ENCODE measurements at regions not wholly inside any gene's neighbourhood (a gene's known extent, or its start where the extent isn't known, plus 50 kb on each side); places are given as distances from the start of the nearest gene placed in this dataset.

DNA sequence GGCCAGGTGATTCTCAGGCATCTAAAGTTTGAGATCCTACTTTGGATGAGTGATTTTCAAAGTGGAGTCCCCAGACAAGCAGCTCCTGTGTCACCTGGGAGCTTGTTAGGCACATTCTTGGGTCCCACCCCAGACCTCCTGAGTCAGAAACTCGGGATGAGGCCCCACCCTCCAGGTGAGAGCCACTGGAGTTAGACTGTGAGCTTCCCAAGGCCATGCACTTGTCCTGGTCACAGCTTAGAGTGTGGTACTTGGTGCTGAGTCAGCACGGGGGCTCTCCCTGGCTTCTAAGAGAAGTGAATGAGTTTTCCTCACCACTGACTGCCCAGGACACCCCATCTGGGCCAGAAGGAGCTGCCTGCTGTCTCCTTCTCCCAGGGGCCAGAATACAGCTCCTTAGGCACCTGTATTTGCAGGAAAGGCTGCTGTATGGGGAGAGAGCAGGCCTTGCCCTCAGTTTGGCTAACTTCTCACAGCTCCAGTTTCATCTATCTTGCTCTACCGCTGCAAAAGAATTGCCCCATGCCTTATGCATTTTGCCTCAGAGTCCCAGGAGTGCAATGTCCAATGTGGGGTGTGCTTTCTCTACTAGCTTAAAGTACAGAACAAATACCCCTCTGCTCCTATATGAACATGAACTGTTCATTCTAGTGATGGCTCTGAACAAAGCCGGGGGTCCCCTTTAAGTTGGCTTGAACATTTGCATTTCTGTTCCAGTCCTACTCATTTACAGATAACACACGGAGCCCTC lies 98.1 kb downstream of the PSMG1 start:
- TF ChIP-seq, protein P1, sequence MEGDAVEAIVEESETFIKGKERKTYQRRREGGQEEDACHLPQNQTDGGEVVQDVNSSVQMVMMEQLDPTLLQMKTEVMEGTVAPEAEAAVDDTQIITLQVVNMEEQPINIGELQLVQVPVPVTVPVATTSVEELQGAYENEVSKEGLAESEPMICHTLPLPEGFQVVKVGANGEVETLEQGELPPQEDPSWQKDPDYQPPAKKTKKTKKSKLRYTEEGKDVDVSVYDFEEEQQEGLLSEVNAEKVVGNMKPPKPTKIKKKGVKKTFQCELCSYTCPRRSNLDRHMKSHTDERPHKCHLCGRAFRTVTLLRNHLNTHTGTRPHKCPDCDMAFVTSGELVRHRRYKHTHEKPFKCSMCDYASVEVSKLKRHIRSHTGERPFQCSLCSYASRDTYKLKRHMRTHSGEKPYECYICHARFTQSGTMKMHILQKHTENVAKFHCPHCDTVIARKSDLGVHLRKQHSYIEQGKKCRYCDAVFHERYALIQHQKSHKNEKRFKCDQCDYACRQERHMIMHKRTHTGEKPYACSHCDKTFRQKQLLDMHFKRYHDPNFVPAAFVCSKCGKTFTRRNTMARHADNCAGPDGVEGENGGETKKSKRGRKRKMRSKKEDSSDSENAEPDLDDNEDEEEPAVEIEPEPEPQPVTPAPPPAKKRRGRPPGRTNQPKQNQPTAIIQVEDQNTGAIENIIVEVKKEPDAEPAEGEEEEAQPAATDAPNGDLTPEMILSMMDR (IDR thresholded peaks at IDR 0.05), result no peak
- no peak for TF ChIP-seq EP300 (IDR thresholded peaks at IDR 0.05)
- TF ChIP-seq POLR2A (IDR thresholded peaks at IDR 0.05), result no peak
